Endothelial cell of umbilical vein (primary cell): ENCODE measurements at regions not wholly inside any gene's neighbourhood (a gene's known extent, or its start where the extent isn't known, plus 50 kb on each side); places are given as distances from the start of the nearest gene placed in this dataset.

Experiments used
- BruUV-seq: library from RNA; stranded (reverse); fragments of 400-500 nt; replicated peaks from 2 replicates; lab custom pipeline; 2021; lab: Mats Ljungman, UMichigan
- CTCF ChIA-PET: fragments of 300-600, 350-600 bp; sonication (Branson Sonifier 250); formaldehyde crosslinking; loops from one replicate; lab custom pipeline; 2021; ENCODE audit warnings: antibody characterized with exemption, inconsistent platforms; lab: Charles Lee
- POLR2A ChIA-PET: fragments of 300-600, 350-600 bp; sonication (Branson Sonifier 250); formaldehyde crosslinking; loops from one replicate; lab custom pipeline; 2021; ENCODE audit warnings: antibody characterized with exemption, inconsistent platforms; lab: Charles Lee
- DNase-seq: peaks from one replicate; pipeline ENCODE4 v3.0.0-alpha.2; 2011; ENCODE audit warnings: low read depth, low spot score
- FAIRE-seq: peaks from 2 replicates; lab custom pipeline; 2011; peaks lifted over from hg19 to GRCh38; lab: Jason Lieb, UNC
- H2AFZ ChIP-seq: 2 replicates; pipeline ENCODE4 v1.6.0; 2012; ENCODE audit warnings: low read depth, low read length, control low read depth, inconsistent platforms
- H3K27ac ChIP-seq: 2 replicates; pipeline ENCODE4 v1.5.1; 2011; ENCODE audit warnings: low read depth, mild to moderate bottlenecking, control low read depth, low read length, moderate library complexity; ENCODE audit not compliant: insufficient read depth
- H3K27me3 ChIP-seq, 2 experiments: 2 replicates each; pipeline versions ENCODE4 v1.6.0 to v1.6.1; 2011; ENCODE audit warnings: low read length in 2 of 2, mixed read lengths in 1 of 2; ENCODE audit not compliant: control insufficient read depth in 2 of 2, insufficient read depth in 2 of 2
- H3K36me3 ChIP-seq, 2 experiments: 2 replicates in 1 of 2; 3 replicates in 1 of 2; pipeline ENCODE4 v1.5.1; 2011; ENCODE audit warnings: low read length in 2 of 2, mild to moderate bottlenecking in 1 of 2, moderate library complexity in 1 of 2; ENCODE audit not compliant: control insufficient read depth in 2 of 2, insufficient read depth in 2 of 2; ENCODE audit errors: extremely low read depth in 1 of 2
- H3K4me1 ChIP-seq: 3 replicates; pipeline ENCODE4 v1.5.1; 2011; ENCODE audit warnings: mild to moderate bottlenecking, low read length; ENCODE audit not compliant: control insufficient read depth, insufficient read depth; ENCODE audit errors: extremely low read depth
- H3K4me2 ChIP-seq: 2 replicates; pipeline ENCODE4 v1.6.1; 2011; ENCODE audit warnings: low read length, control low read depth, mixed read lengths; ENCODE audit not compliant: insufficient read depth
- H3K4me3 ChIP-seq, 3 experiments: fragments of 200-600 bp in 1 of 3; sonication (generic), shearing (Covaris generic) in 1 of 3; replicated peaks in 1 of 3; 2 replicates each; pipeline ENCODE4 v1.5.1; 2011 to 2016; ENCODE audit warnings: control low read depth in 3 of 3, low read length in 3 of 3, mild to moderate bottlenecking in 2 of 3, inconsistent platforms in 1 of 3, low read depth in 1 of 3, moderate library complexity in 1 of 3; ENCODE audit not compliant: insufficient read depth in 1 of 3
- H3K79me2 ChIP-seq: 2 replicates; pipeline ENCODE4 v1.6.0; 2012; ENCODE audit warnings: low read length, inconsistent platforms; ENCODE audit not compliant: control insufficient read depth, insufficient read depth
- H3K9ac ChIP-seq: replicated peaks from 2 replicates; pipeline ENCODE3; 2011; ENCODE audit warnings: low read length, control low read depth; ENCODE audit not compliant: insufficient read depth; ENCODE audit errors: extremely low read depth
- H3K9me1 ChIP-seq: replicated peaks from 3 replicates; pipeline ENCODE4 v1.6.0; 2011; ENCODE audit warnings: mild to moderate bottlenecking, low read length; ENCODE audit not compliant: control insufficient read depth, insufficient read depth; ENCODE audit errors: extremely low read depth
- H3K9me3 ChIP-seq: replicated peaks from 2 replicates; pipeline ENCODE4 v1.5.1; 2012; ENCODE audit warnings: low read length, inconsistent platforms; ENCODE audit not compliant: control insufficient read depth, insufficient read depth
- H4K20me1 ChIP-seq: replicated peaks from 2 replicates; pipeline ENCODE3; 2011; ENCODE audit warnings: mild to moderate bottlenecking, low read length; ENCODE audit not compliant: control insufficient read depth, insufficient read depth; ENCODE audit errors: extremely low read depth
- CTCF ChIP-seq, 2 donors: IDR thresholded peaks; 1 replicate in 1 of 2; 2 replicates in 1 of 2; pipeline ENCODE4 v1.5.1; 2011; ENCODE audit warnings: low read length in 2 of 2, mild to moderate bottlenecking in 2 of 2, moderate library complexity in 2 of 2, control low read depth in 1 of 2, inconsistent platforms in 1 of 2, low read depth in 1 of 2; ENCODE audit not compliant: insufficient read depth in 1 of 2; ENCODE audit errors: extremely low read depth in 1 of 2
- EZH2 ChIP-seq: IDR thresholded peaks from 2 replicates; pipeline ENCODE4 v1.6.1; 2012; ENCODE audit warnings: borderline replicate concordance, low read depth, mild to moderate bottlenecking, moderate library complexity, low read length, inconsistent platforms; ENCODE audit not compliant: severe bottlenecking
- FOS ChIP-seq: IDR thresholded peaks from 2 replicates; pipeline ENCODE4 v1.6.1; 2011; ENCODE audit warnings: mild to moderate bottlenecking, low read length, moderate library complexity, borderline replicate concordance; ENCODE audit not compliant: insufficient read depth
- GATA2 ChIP-seq: IDR thresholded peaks from 2 replicates; pipeline ENCODE4 v1.7.0; 2011; ENCODE audit warnings: low read depth, mild to moderate bottlenecking, moderate library complexity, mixed read lengths, low read length; ENCODE audit not compliant: insufficient read length, insufficient read depth
- JUN ChIP-seq: IDR thresholded peaks from 2 replicates; pipeline ENCODE4 v1.6.1; 2011; ENCODE audit warnings: borderline replicate concordance, low read depth; ENCODE audit not compliant: insufficient read length, insufficient read depth
- MAX ChIP-seq: IDR thresholded peaks from 2 replicates; pipeline ENCODE4 v1.6.1; 2011; ENCODE audit not compliant: insufficient read depth, insufficient read length
- MYC ChIP-seq: IDR thresholded peaks from one replicate; pipeline ENCODE4 v1.6.1; 2011; ENCODE audit warnings: mild to moderate bottlenecking, low read depth, low read length
- POLR2A ChIP-seq: IDR thresholded peaks from 2 replicates; pipeline ENCODE4 v1.6.1; 2012; ENCODE audit warnings: low read depth, mild to moderate bottlenecking, control low read depth, low read length
- POLR2AphosphoS5 ChIP-seq: IDR thresholded peaks from 2 replicates; pipeline ENCODE4 v1.6.1; 2012; ENCODE audit warnings: low read depth, mild to moderate bottlenecking, control low read depth, low read length, moderate library complexity; ENCODE audit not compliant: insufficient read depth
- dilution Hi-C: fragments of 300-500 bp; cut with MboI; formaldehyde crosslinking; loops from one replicate; pipeline ENCODE4 v1.15.0; 2019; ENCODE audit warnings: low sequenced_read_pairs; ENCODE audit not compliant: extremely low pct_ligation_motif_present
- intact Hi-C: fragments of 100-400 bp; cut with micrococcal nuclease; formaldehyde crosslinking; loops from one replicate; pipeline ENCODE4 v1.10.0; 2022

- H4K20me1 ChIP-seq = no peaks in the 10 kb centered on the region
- ChIA-PET POLR2A (no interaction called here), CTCF (interaction anchor here (2.0 kb wide), 1 partner anchor 9 kb away, joined by 4 read pairs; no protein-coding TSS in a partner anchor)
- H2AFZ ChIP-seq = no peak overlapping the region
- H3K27me3 ChIP-seq = peaks cover 0 to 2% of the 10 kb centered on the region in 2 experiments
- no peak for FAIRE-seq
- intact Hi-C loops = loop anchor here (5.0 to 10.0 kb wide), 4 partner anchors 32 to 405 kb away; no protein-coding TSS in a partner anchor
- H3K9me3 ChIP-seq = no peaks in the 10 kb centered on the region
- DNase-seq = no peak
- TF ChIP-seq POLR2AphosphoS5 (no peak), EZH2 (no peak), FOS (no peak), MYC (no peak), JUN (no peak), GATA2 (no peak), POLR2A (no peak), CTCF (IDR thresholded peaks at IDR 0.05; ENCODE audit: extremely low read depth in 1 of 2, insufficient read depth in 1 of 2, low read depth in 1 of 2, low read length in 2 of 2) (no peak), MAX (no peak)
- H3K36me3 ChIP-seq = no peaks in the 10 kb centered on the region
- H3K27ac ChIP-seq = no peak overlapping the region
- no peak overlapping the region for H3K4me2 ChIP-seq
- dilution Hi-C loops = no loop called here
- no peak overlapping the region for H3K9ac ChIP-seq
- no TSS peak for BruUV-seq
- H3K4me3 ChIP-seq = no peak overlapping the region
- no peaks in the 10 kb centered on the region for H3K4me1 ChIP-seq
- H3K79me2 ChIP-seq = no peaks in the 10 kb centered on the region
- H3K9me1 ChIP-seq = no peaks in the 10 kb centered on the region
Measured at GRCh38 chr16:86869288-86870022, 291.1 kb downstream of the FOXL1 start.
